NT2/D1 (cell line): ENCODE measurements at regions not wholly inside any gene's neighbourhood (a gene's known extent, or its start where the extent isn't known, plus 50 kb on each side); places are given as distances from the start of the nearest gene placed in this dataset.

Experiments used
- SUZ12 ChIP-seq: IDR thresholded peaks from 2 replicates; pipeline ENCODE4 v1.6.1; 2011; ENCODE audit not compliant: insufficient read length, insufficient read depth; ENCODE audit errors: extremely low read depth
- YY1 ChIP-seq: IDR thresholded peaks from 2 replicates; pipeline ENCODE4 v1.6.1; 2011; ENCODE audit not compliant: insufficient read length, insufficient read depth
- ZNF274 ChIP-seq: IDR thresholded peaks from 2 replicates; pipeline ENCODE4 v1.6.1; 2011; ENCODE audit warnings: mild to moderate bottlenecking, low read depth, low read length

GRCh38 chr1:47558601-47559593 is 121.1 kb downstream of the FOXD2 start:
- TF ChIP-seq YY1 (no peak), ZNF274 (no peak), SUZ12 (no peak)
